ENCODE measurements at regions not wholly inside any gene's neighbourhood (a gene's known extent, or its start where the extent isn't known, plus 50 kb on each side); places are given as distances from the start of the nearest gene placed in this dataset.
"Not testable (repeated sequence)": the region's sequence is repeated elsewhere in the genome, so short reads cannot be mapped to it uniquely, and the experiment has no call there.

- TF ChIP-seq CTCF, POLR2A, EP300 (IDR thresholded peaks at IDR 0.05): not testable (repeated sequence)
Observed at GRCh38 chr5:176067948-176068347, 99.8 kb upstream of the THOC3 start.

Measured in gastroesophageal sphincter (tissue), 3 donors.